Mucosa of descending colon (tissue), 3 donors: ENCODE measurements at regions not wholly inside any gene's neighbourhood (a gene's known extent, or its start where the extent isn't known, plus 50 kb on each side); places are given as distances from the start of the nearest gene placed in this dataset.

Source experiments
- ATAC-seq: fragments of 200-7000 bp; cut with Tn5 transposase; one replicate; pipeline ENCODE4 v1.9.1; 2020; ENCODE audit warnings: mild to moderate bottlenecking, moderate library complexity
- DNase-seq, 3 donors: peaks; one replicate each; pipeline ENCODE4 v3.0.0-alpha.2; 2020
- H3K36me3 ChIP-seq: fragments of 200-600 bp; one replicate; pipeline ENCODE4 v1.8.0; 2021; ENCODE audit warnings: low read depth, mild to moderate bottlenecking
- H3K4me1 ChIP-seq: fragments of 200-600 bp; one replicate; pipeline ENCODE4 v1.8.0; 2021; ENCODE audit warnings: low read depth, mild to moderate bottlenecking
- H3K4me3 ChIP-seq: fragments of 200-600 bp; one replicate; pipeline ENCODE4 v1.8.0; 2021; ENCODE audit warnings: mild to moderate bottlenecking
- H3K9me3 ChIP-seq: fragments of 200-600 bp; one replicate; pipeline ENCODE4 v1.8.0; 2021; ENCODE audit warnings: mild to moderate bottlenecking
- intact Hi-C, 2 donors: fragments of 100-400 bp; cut with DNase I in 1 of 2; cut with micrococcal nuclease in 1 of 2; formaldehyde crosslinking; loops; one replicate each; pipeline versions ENCODE4 v1.11.0 to v1.11.1; 2022; cut with DNase I, micrococcal nuclease
- TF ChIP-seq, protein P1 (sequence below): fragments of 200-600 bp; IDR thresholded peaks from one replicate; pipeline ENCODE4 v1.8.0; 2022; ENCODE audit warnings: antibody characterized with exemption, mild to moderate bottlenecking
- donor health status: DM: no; HTN: no; CAD: no; lungs with moderate emphysema.
- donor health status: DM: no; HTN: no; CAD: no.
- donor health status: DM: no; HTN: yes; CAD: no.

DNA sequence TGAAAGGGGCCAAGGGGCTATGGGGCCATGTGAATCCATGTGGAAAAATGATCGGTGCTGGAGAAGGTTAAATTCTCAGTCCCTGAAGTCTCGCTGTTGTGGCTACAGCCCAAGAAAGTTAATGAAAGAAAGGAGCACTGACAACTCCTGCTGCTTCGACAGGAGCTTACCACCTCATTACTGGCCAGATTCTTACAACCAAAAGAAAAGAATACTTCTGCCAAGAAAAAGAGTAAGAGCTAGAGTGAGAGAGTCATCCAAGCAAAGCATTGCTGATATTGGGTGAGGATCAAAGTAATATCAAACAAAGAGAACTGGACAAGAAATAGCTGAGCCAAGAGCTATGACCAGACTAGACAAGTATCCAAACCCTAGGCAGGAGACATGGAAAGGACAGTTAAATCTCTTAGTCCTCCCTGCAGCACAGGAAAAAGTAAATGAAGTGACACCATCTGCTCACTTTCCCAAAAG lies 348.4 kb upstream of the PLSCR5 start:
- no peaks in the 10 kb centered on the region for H3K36me3 ChIP-seq
- H3K4me1 ChIP-seq, result no peaks in the 10 kb centered on the region
- ATAC-seq (no peak), DNase-seq (no peak)
- intact Hi-C loops, result no loop called here
- no peak overlapping the region for H3K4me3 ChIP-seq
- TF ChIP-seq, protein P1, sequence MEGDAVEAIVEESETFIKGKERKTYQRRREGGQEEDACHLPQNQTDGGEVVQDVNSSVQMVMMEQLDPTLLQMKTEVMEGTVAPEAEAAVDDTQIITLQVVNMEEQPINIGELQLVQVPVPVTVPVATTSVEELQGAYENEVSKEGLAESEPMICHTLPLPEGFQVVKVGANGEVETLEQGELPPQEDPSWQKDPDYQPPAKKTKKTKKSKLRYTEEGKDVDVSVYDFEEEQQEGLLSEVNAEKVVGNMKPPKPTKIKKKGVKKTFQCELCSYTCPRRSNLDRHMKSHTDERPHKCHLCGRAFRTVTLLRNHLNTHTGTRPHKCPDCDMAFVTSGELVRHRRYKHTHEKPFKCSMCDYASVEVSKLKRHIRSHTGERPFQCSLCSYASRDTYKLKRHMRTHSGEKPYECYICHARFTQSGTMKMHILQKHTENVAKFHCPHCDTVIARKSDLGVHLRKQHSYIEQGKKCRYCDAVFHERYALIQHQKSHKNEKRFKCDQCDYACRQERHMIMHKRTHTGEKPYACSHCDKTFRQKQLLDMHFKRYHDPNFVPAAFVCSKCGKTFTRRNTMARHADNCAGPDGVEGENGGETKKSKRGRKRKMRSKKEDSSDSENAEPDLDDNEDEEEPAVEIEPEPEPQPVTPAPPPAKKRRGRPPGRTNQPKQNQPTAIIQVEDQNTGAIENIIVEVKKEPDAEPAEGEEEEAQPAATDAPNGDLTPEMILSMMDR, result no peak
- no peaks in the 10 kb centered on the region for H3K9me3 ChIP-seq

DNA sequence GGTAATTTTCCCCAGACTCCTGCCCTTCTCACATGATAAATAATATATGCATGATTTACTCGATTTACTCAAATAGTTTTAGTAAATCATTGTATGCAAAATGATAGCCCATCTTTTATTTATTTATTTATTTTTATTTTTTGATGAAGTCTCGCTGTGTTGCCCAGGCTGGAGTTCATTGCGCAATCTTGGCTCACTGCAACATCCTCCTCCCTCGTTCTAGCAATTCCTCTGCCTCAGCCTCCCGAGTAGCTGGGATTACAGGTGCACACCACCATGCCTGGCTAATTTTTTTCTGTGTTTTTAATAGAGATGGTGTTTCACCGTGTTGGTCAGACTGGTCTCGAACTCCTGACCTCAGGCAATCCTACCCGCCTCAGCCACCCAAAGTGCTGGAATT lies 343.8 kb upstream of the PLSCR5 start:
- no peaks in the 10 kb centered on the region for H3K9me3 ChIP-seq
- TF ChIP-seq, protein P1, result no peak
- H3K4me3 ChIP-seq, result no peak overlapping the region
- ATAC-seq, result no peak
- no peaks in the 10 kb centered on the region for H3K4me1 ChIP-seq
- intact Hi-C loops, result no loop called here
- no peaks in the 10 kb centered on the region for H3K36me3 ChIP-seq
- DNase-seq, result no peak

DNA sequence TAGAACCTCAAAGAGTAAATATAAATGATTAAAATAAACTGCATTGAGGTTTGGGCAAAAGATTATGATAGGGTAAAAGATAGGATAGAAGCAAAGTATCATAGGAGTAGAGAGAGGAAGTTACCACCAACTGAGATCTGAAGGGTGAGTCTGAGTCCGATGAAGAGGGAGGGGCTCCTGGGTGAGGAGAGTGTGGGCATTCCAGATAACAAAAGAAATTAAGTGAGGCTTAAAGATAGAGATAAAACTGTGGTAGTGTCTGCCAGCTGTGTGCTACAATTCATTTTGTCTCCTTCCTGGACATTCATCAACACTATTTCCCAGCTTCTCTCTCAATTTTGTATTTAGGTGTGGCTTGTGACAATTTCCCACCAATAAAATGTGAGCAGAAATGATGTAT lies 343.0 kb upstream of the PLSCR5 start:
- no peak for DNase-seq
- no peak for ATAC-seq
- intact Hi-C loops, result no loop called here
- Histone ChIP-seq H3K9me3 (no peaks in the 10 kb centered on the region), H3K36me3 (no peaks in the 10 kb centered on the region), H3K4me3 (no peak overlapping the region), H3K4me1 (no peaks in the 10 kb centered on the region)
- TF ChIP-seq, protein P1, result no peak

DNA sequence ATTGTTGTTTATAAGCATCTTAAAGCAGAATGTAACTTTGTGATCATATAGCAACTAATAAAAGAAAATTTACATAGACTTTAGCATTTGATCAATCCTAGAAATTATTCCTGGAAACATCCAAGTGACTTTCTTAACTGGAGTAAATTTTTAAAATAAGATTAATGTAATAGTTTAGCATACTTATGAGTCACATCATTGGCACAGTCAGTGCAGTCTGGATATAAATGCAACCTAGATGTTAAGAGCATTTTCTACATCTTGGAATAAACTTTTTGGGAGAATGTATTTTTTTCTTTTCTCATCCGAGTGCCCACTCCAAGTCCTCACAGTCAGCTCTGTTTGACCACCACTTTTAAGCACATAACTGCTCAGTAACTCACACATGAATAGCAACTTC lies 324.6 kb upstream of the PLSCR5 start:
- Histone ChIP-seq H3K4me3 (no peak overlapping the region), H3K36me3 (no peaks in the 10 kb centered on the region), H3K4me1 (no peaks in the 10 kb centered on the region), H3K9me3 (no peaks in the 10 kb centered on the region)
- TF ChIP-seq, protein P1, result no peak
- intact Hi-C loops, result no loop called here
- no peak for ATAC-seq
- DNase-seq, result no peak

DNA sequence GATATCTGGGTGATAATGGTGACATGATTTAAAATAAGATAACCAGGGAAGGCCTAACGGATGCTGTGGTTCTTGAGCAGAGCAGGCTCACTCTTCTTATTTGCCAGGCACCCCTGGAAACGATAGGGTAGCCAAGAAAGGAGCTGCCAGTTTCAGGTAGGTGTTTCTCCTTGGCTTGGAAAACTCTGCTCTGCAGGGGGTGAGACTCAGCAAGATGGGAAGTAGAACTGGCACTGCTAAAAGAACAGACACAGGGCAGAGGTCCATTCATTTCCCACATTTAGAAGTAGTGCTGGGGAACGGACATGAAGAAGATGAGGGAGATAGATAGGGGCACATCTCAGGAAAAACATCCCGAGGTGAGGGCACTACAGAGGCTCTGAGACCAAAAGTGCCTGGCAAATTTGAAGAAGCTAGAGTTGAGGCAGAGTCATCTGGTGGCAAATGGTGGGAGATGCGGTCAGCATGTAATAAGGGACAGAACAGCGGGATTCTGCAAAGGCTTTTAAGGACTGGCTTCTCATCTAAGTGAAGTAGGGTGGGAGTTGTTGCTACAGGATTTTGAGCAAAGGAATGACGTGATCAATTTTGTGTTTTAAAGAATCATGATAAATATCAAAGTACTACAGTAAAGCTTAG lies 323.4 kb upstream of the PLSCR5 start:
- H3K4me1 ChIP-seq, result no peaks in the 10 kb centered on the region
- no peaks in the 10 kb centered on the region for H3K36me3 ChIP-seq
- no peak overlapping the region for H3K4me3 ChIP-seq
- ATAC-seq, result no peak
- intact Hi-C loops, result no loop called here
- TF ChIP-seq, protein P1, result no peak
- no peak for DNase-seq
- no peaks in the 10 kb centered on the region for H3K9me3 ChIP-seq

DNA sequence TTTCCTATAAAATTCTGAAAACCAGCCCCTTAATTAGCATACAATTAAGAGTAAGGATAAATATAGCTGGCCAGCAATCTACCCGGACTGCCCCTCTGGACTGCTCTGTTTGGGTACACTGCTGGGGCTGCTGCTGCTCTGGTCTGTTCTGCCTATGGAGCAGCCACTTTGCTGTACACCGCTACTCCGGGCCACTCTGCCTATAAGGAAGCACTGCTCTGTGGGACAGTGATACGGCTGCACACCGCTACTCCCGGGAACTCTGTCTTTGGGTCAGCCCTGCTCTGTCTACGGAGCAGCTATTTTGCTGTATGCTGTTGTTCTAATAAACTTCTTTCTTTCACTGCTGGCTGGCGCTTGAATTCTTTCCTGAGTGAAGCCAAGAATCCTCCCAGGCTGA lies 316.5 kb upstream of the PLSCR5 start:
- intact Hi-C loops, result no loop called here
- TF ChIP-seq, protein P1, result no peak
- no peak overlapping the region for H3K4me3 ChIP-seq
- no peaks in the 10 kb centered on the region for H3K9me3 ChIP-seq
- no peaks in the 10 kb centered on the region for H3K4me1 ChIP-seq
- H3K36me3 ChIP-seq, result no peaks in the 10 kb centered on the region
- DNase-seq (no peak), ATAC-seq (no peak)
